GM18870 (cell line): ENCODE measurements at regions not wholly inside any gene's neighbourhood (a gene's known extent, or its start where the extent isn't known, plus 50 kb on each side); places are given as distances from the start of the nearest gene placed in this dataset.

ENCODE experiments used
- ATAC-seq: cut with Tn5 transposase; IDR thresholded peaks from one replicate; pipeline ENCODE4 v1.9.1; 2021; ENCODE audit warnings: moderate library complexity; ENCODE audit not compliant: unreplicated experiment

DNA sequence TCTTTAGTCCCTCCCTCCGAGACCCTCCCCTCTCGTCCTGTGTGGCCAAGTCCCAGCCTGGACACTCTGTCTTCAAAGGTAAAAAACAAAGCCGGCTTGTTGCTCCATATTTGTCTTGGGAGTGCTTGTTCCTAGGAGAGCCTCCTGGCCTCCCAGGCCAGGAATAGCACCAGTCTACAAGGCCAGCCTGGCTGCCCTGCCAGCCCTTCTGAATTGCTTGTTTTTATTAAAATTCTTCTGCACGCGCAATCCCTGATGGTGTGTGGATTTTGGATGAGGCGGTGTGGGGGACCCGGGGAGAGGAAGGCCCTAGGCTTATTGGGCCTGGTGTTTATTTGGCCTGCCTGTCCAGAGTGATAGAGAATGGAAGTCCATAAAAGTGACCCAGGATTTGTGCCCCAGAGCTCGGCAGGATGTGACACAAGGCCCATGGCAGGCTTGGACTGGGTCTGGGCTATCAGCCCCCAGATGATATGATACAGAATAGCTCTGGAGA lies 297.3 kb downstream of the CYP26B1 start:
- ATAC-seq = no peak

GRCh38 chr2:71849607-71850305 lies 297.9 kb downstream of the CYP26B1 start:
- ATAC-seq = no peak

DNA sequence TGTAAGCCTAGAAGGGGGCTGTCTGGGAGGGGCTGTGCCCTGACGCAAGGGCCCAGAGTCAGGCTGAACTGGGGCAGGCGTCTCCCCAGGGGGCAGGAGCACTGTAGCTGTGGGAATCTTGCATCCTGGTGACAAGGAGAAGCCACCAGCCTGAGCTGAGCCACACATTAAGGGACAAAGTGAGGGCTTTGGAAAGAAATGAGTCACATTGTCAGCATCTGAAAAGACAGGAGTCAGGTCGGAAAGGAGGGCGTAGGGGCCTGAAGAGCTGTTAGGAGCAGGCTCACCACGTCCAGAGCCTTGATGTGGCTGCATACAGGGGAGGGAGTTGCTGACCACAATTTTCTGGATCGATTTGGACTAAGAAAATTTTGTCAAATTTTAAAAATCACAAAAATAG lies 298.6 kb downstream of the CYP26B1 start:
- no peak for ATAC-seq

DNA sequence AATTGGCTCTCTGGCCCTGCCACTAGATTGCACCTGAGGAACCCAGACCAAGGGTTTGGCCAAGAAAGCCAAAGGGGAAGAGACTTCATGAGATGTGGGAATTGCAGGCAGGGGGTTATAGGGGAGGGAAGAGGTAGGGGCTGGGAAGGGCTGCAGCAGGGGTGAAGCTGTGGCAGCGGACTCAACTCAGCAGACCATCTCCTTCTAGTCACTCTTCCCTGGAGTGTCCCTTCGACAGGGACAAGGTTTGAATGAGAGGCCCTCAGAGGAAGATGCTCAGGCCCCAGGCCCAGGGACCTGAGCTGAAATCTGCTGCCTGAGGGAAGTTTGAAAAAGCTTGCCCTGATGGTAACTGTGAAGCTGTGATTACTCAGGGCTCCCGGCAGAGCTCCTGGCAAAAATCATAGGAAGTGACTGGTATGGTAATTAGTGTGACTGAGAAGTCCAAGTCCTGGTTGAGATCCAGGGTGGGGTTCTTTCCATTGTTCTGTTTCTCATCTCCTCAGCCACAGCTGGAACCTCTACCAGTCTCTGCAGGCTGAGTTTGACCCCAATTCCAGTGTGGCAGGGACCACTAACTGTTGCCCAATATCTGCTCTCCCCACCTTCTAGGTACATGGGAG lies 300.9 kb downstream of the CYP26B1 start:
- no peak for ATAC-seq

GRCh38 chr2:71846072-71846471 lies 301.6 kb downstream of the CYP26B1 start:
- ATAC-seq = no peak

DNA sequence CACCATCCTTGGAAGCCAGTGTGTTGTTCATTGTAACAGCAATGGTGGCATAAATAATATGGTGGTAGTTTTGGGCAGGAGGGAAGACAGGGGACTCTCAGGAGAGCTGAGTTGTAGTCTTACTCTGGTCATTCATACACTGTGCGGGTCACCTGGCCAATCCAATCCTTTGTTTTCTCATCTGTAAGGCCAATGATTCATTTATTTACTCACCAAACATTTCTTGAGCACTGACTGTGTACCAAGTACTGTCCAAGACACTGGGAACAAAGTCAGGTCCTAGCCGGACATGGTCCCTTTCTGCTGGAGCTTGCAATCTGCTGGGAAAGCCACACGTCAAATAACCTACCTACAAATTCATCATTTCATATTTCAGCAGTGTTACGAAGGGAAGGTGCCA lies 302.7 kb downstream of the CYP26B1 start:
- ATAC-seq = no peak

DNA sequence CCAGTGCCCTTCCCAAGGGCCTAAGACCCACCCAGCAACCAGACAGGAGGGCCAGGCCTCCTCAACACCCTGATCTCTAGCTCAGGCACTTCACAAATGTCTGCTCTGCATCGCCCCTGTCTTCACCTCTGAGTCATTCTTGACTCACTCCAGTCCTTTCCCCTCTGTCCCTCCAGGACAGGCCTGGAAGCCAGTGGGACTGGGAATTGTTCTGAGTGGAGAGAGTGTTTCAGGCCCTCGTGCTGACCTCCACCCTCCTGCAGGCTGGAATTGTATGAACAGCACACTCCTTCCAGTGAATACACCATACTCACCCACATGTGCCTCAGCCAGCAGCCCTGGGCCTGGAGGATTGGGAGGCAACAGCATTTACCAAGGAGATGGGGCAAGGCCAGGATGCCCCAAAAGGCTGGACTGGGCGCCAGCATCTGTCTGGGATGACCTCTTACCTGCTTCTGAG lies 304.2 kb downstream of the CYP26B1 start:
- ATAC-seq = no peak

GRCh38 chr2:71842744-71843143 lies 304.9 kb downstream of the CYP26B1 start:
- ATAC-seq = no peak

- ATAC-seq = no peak
These were observed 307.8 kb downstream of the CYP26B1 start for GRCh38 chr2:71839826-71840225.

- ATAC-seq = no peak
These were observed 312.9 kb downstream of the CYP26B1 start for GRCh38 chr2:71834796-71835195.

GRCh38 chr2:71833855-71834560 lies 313.7 kb downstream of the CYP26B1 start:
- ATAC-seq = no peak

- ATAC-seq = no peak
These were observed 314.4 kb downstream of the CYP26B1 start for GRCh38 chr2:71833272-71833671.

DNA sequence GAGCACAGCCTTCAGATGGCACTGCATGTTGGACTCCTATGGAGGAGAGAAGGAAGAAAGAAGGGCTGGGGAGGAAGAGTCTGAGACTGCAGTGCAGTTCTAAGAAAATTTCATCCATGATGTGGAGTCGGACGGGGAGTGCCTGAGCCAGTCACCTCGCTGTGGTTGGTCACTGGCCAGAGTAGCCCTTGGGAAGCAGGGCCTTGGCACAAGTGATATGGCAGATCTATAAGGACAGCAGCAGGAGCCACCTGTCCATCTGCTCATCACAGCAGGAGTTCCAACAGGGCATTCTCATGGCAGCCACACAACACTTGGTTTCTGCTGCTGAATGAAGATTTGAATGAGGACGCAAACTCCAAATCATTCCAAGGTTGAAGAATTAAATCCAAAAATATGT lies 314.8 kb downstream of the CYP26B1 start:
- no peak for ATAC-seq

GRCh38 chr2:71832388-71832787 lies 315.3 kb downstream of the CYP26B1 start:
- ATAC-seq = no peak

GRCh38 chr2:71831193-71831577 lies 316.5 kb downstream of the CYP26B1 start:
- ATAC-seq = no peak

GRCh38 chr2:71830497-71831192 lies 317.0 kb downstream of the CYP26B1 start:
- ATAC-seq = no peak

- no peak for ATAC-seq
These were observed 318.7 kb downstream of the CYP26B1 start for GRCh38 chr2:71829008-71829407.

- no peak for ATAC-seq
These were observed 319.7 kb downstream of the CYP26B1 start for GRCh38 chr2:71827973-71828372.

DNA sequence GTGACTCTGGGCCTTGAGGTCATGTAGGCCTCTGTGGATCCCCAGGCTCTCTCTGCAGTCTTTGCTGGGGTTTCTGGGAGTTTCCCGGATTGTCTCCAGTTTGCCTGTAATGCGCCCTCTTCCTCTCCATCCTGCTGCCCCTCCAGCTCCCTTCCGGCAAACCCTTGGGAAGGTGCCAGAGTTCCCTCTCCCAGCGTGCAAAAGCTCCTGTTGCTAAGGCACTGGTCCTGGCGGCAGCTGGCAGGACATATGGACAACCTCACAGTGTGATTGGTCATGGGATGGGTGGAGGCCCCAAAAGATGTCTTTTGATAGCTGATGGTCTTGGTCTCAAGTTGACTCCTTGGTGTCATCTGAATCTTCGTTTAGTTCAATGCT lies 320.1 kb downstream of the CYP26B1 start:
- ATAC-seq = no peak

DNA sequence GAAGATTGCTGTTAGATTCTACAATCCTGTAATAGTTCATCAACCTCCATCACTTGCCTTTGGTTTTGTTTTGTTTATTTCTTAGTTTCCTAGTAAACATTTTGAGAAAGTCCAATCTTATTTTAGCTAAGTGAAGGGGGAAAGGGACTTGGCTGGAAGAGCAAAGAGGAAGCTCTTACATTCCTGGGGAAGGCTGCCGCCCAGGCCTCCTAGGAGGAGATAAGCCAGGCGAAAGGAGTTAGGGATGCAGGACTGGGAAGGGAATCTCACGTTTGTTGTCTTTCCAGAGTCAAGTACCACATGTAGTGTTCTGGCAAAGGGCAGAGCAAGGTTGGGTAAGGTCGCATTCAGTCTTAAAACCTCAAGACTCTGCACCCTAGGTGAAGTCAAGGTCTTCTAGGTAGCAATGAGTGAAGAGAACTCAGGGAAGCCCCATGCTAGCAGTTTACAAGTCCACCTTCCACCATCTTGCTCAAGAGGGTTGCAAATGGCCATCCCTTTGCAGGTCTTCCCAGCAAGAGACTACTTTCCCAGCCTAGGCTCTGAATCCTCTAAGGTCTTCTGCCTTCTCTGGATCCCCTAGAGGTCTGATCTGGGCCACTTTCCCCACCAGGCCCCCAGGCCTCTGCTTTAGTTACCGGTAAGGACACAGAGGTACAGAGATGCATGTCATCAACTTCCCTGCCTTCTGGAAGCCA lies 320.7 kb downstream of the CYP26B1 start:
- ATAC-seq = no peak

GRCh38 chr2:71826299-71826698 lies 321.4 kb downstream of the CYP26B1 start:
- no peak for ATAC-seq
